GM12878 (cell line): ENCODE measurements at regions not wholly inside any gene's neighbourhood (a gene's known extent, or its start where the extent isn't known, plus 50 kb on each side); places are given as distances from the start of the nearest gene placed in this dataset.

Source experiments
- ATAC-seq: fragments of 200-7000 bp; cut with Tn5 transposase; 3 replicates; pipeline ENCODE4 v1.9.1; 2020; ENCODE audit warnings: mild to moderate bottlenecking, moderate library complexity
- BruUV-seq: library from RNA; stranded (reverse); fragments of 400-500 nt; replicated peaks from 2 replicates; lab custom pipeline; 2021; lab: Mats Ljungman, UMichigan
- CTCF ChIA-PET: fragments of 300-600 bp; sonication (Branson Sonifier 250); formaldehyde crosslinking; extraction: SDS; loops from one replicate; lab custom pipeline; 2021; ENCODE audit warnings: inconsistent platforms; lab: Yijun Ruan, JAX
- POLR2A ChIA-PET: fragments of 350-600 bp; formaldehyde crosslinking; extraction: SDS; loops from one replicate; lab custom pipeline; 2021; ENCODE audit warnings: inconsistent platforms; lab: Charles Lee
- RAD21 ChIA-PET: fragments of 300-600 bp; sonication (Branson Sonifier 250); formaldehyde crosslinking; loops from one replicate; lab custom pipeline; 2023; ENCODE audit warnings: antibody characterized with exemption; ENCODE audit not compliant: unreplicated experiment; lab: Charles Lee
- SMC1A ChIA-PET: fragments of 300-600 bp; sonication (Branson Sonifier 250); formaldehyde crosslinking; loops from one replicate; lab custom pipeline; 2023; ENCODE audit not compliant: unreplicated experiment, uncharacterized antibody; lab: Charles Lee
- DNase-seq: peaks from one replicate; pipeline ENCODE4 v3.0.0-alpha.2; 2011; ENCODE audit warnings: low read depth, low spot score
- FAIRE-seq: peaks from 3 replicates; lab custom pipeline; 2011; peaks lifted over from hg19 to GRCh38; lab: Jason Lieb, UNC
- H2AFZ ChIP-seq: 2 replicates; pipeline ENCODE4 v1.6.0; 2011; ENCODE audit warnings: low read depth, low read length, control low read depth; ENCODE audit not compliant: control insufficient read depth
- H3K27ac ChIP-seq: 2 replicates; pipeline ENCODE4 v1.5.1; 2011; ENCODE audit warnings: control low read depth; ENCODE audit not compliant: control insufficient read depth, insufficient read depth
- H3K27me3 ChIP-seq, 2 experiments: replicated peaks in 1 of 2; 2 replicates each; pipeline versions ENCODE4 v1.6.0 to v1.6.1; 2011; ENCODE audit warnings: low read length in 1 of 2; ENCODE audit not compliant: control insufficient read depth in 2 of 2, insufficient read depth in 2 of 2
- H3K36me3 ChIP-seq, 2 experiments: 2 replicates each; pipeline ENCODE4 v1.5.1; 2011; ENCODE audit warnings: low read length in 1 of 2; ENCODE audit not compliant: control insufficient read depth in 2 of 2, insufficient read depth in 2 of 2
- H3K4me1 ChIP-seq: 2 replicates; pipeline ENCODE4 v1.6.1; 2011; ENCODE audit warnings: mild to moderate bottlenecking, low read length, moderate library complexity, mixed read lengths; ENCODE audit not compliant: control insufficient read depth, insufficient read depth
- H3K4me2 ChIP-seq: 2 replicates; pipeline ENCODE4 v1.6.0; 2011; ENCODE audit warnings: control low read depth; ENCODE audit not compliant: control insufficient read depth, insufficient read depth
- H3K4me3 ChIP-seq: fragments of 200-600 bp; sonication (generic); 2 replicates; pipeline ENCODE4 v1.5.1; 2016
- H3K79me2 ChIP-seq: 2 replicates; pipeline ENCODE4 v1.6.0; 2011; ENCODE audit warnings: low read length; ENCODE audit not compliant: control insufficient read depth, insufficient read depth
- H3K9ac ChIP-seq: 2 replicates; pipeline ENCODE4 v1.8.0; 2011; ENCODE audit warnings: low read length, control low read depth, mixed read lengths; ENCODE audit not compliant: control insufficient read depth, insufficient read depth
- H3K9me3 ChIP-seq: replicated peaks from 3 replicates; pipeline ENCODE4 v1.5.1; 2011; ENCODE audit warnings: mild to moderate bottlenecking, low read length; ENCODE audit not compliant: control insufficient read depth, insufficient read depth
- H4K20me1 ChIP-seq: 2 replicates; pipeline ENCODE4 v1.6.0; 2011; ENCODE audit not compliant: control insufficient read depth, insufficient read depth
- ATF7 ChIP-seq: fragments of 450-650 bp; IDR thresholded peaks from 2 replicates; pipeline ENCODE4 v1.6.1; 2016; ENCODE audit warnings: low read depth, mild to moderate bottlenecking
- CBFB ChIP-seq: IDR thresholded peaks from 2 replicates; pipeline ENCODE4 v1.6.1; 2016; ENCODE audit warnings: antibody characterized with exemption, low read depth
- DPF2 ChIP-seq: fragments of 450-650 bp; IDR thresholded peaks from 2 replicates; pipeline ENCODE4 v1.6.1; 2017; ENCODE audit warnings: mild to moderate bottlenecking
- LARP7 ChIP-seq: fragments of 450-650 bp; IDR thresholded peaks from 2 replicates; pipeline ENCODE4 v1.6.1; 2017; ENCODE audit warnings: mild to moderate bottlenecking
- MEF2A ChIP-seq: IDR thresholded peaks from 2 replicates; pipeline ENCODE4 v1.6.1; 2011; ENCODE audit warnings: low read depth, mild to moderate bottlenecking, low read length, moderate library complexity; ENCODE audit not compliant: insufficient read depth
- MYC ChIP-seq: IDR thresholded peaks from 2 replicates; pipeline ENCODE4 v1.6.1; 2011; ENCODE audit warnings: mild to moderate bottlenecking, low read length, moderate library complexity, inconsistent platforms; ENCODE audit not compliant: insufficient read depth, insufficient replicate concordance, insufficient read length, severe bottlenecking
- NR2F1 ChIP-seq: fragments of 450-650 bp; conservative IDR thresholded peaks from 2 replicates; pipeline ENCODE4 v1.6.1; 2017; ENCODE audit warnings: mild to moderate bottlenecking
- RUNX3 ChIP-seq: IDR thresholded peaks from 2 replicates; pipeline ENCODE4 v1.6.1; 2012; ENCODE audit warnings: low read length, inconsistent platforms
- TCF3 ChIP-seq: IDR thresholded peaks from 2 replicates; pipeline ENCODE4 v1.6.1; 2012; ENCODE audit warnings: low read depth, mild to moderate bottlenecking, low read length, borderline replicate concordance; ENCODE audit not compliant: insufficient read depth
- YBX1 ChIP-seq: fragments of 450-650 bp; IDR thresholded peaks from 2 replicates; pipeline ENCODE4 v1.6.1; 2016; ENCODE audit warnings: antibody characterized with exemption
- ZNF207 ChIP-seq: fragments of 450-650 bp; IDR thresholded peaks from 2 replicates; pipeline ENCODE4 v1.6.1; 2014; ENCODE audit warnings: antibody characterized with exemption, mild to moderate bottlenecking, borderline replicate concordance
- ZNF384 ChIP-seq: IDR thresholded peaks from 2 replicates; pipeline ENCODE4 v1.6.1; 2012; ENCODE audit warnings: low read depth, mild to moderate bottlenecking, low read length, improper control_type of control experiment, borderline replicate concordance
- WGBS: methylation state at CpG from one replicate; pipeline ENCODE4 v1.1.6; 2016; ENCODE audit warnings: low lambda C conversion rate; ENCODE audit not compliant: insufficient replicate concordance, insufficient coverage; ENCODE audit errors: missing lambda C conversion rate; 5-methylcytosine and 5-hydroxymethylcytosine counted together
- in situ Hi-C: fragments of 300-500 bp; cut with MboI; formaldehyde crosslinking; loops from 9 replicates; pipeline ENCODE4 v1.14.3; 2018; ENCODE audit warnings: mixed read lengths
- intact Hi-C: fragments of 100-400 bp; cut with micrococcal nuclease; formaldehyde crosslinking; loops from one replicate; pipeline ENCODE4 v1.14.2; 2022; ENCODE audit not compliant: unreplicated experiment
- TF ChIP-seq, protein P1 (sequence below): fragments of 450-650 bp; formaldehyde crosslinking; IDR thresholded peaks from 2 replicates; pipeline ENCODE4 v1.4.0; 2020; ENCODE audit warnings: mild to moderate bottlenecking, moderate library complexity

DNA sequence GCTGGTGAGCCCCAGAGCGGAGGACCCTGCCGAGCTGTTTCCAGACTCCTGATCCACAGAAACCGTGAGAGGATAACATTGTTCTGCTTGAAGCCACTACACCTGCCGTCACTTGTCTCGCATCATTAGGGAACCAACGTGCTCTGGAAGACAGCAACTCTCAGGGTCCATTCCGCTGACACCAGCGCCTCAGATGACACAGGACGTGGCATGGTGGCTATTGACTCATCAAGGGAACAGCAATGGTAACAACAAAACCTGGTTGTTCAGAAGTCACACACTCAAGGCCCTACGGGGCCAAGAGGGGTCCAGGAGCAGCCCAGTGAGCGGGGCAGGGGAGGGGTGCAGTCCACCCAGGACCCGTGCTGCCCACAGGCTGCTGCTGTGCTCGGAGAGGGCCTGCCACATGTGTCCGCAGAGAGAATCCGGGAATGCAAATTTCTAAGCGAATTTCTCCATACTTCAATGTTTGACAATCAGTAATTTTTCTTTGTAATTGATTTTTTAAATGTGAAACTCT lies 110.4 kb downstream of the TTLL2 start:
- Histone ChIP-seq H3K4me3 (no peak overlapping the region), H3K9me3 (no peaks in the 10 kb centered on the region), H3K27ac (no peak overlapping the region), H3K4me1 (no peaks in the 10 kb centered on the region), H4K20me1 (no peaks in the 10 kb centered on the region), H2AFZ (no peak overlapping the region), H3K4me2 (no peak overlapping the region), H3K79me2 (no peaks in the 10 kb centered on the region), H3K36me3 (no peaks in the 10 kb centered on the region), H3K9ac (no peak overlapping the region), H3K27me3 (no peaks in the 10 kb centered on the region; a peak in 1 of 4 replicates)
- ChIA-PET RAD21 (no interaction called here), SMC1A (no interaction called here), CTCF (no interaction called here), POLR2A (no interaction called here)
- FAIRE-seq (no peak), DNase-seq (no peak), ATAC-seq (no peak)
- TF ChIP-seq ZNF384 (no peak), YBX1 (no peak), TCF3 (no peak), MEF2A (no peak), ZNF207 (no peak)
- intact Hi-C loops (no loop called here), in situ Hi-C loops (no loop called here)
- BruUV-seq, result no TSS peak
- WGBS, result 55% methylated on average over 16 of the region's 16 CpGs

DNA sequence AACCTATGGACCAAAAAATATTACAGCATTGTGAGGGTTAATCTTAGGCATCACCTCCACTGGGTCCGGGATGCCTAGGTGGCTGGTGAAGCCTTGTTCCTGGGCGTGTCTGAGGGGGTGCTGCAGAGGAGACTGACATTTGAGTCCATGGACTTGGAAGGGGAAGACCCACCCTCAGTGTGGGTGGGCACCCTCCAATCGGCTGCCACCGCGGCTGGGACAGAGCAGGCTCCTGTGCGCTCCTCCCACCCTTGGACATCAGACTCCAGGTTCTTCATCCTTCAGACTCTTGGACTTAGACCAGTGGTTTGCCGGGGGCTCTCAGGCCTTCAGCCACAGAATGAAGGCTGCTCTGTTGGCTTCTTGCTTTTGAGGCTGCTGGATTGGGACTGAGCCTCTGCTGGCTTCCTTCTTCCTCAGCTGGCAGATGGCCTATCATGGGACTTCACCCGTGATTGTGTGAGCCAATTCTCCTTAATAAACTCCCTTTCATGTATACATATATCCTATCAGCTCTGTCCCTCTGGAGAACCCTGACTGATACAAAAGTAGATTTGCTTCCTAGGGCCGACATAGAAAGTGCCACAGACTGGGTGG lies 113.1 kb downstream of the TTLL2 start:
- no TSS peak for BruUV-seq
- TF ChIP-seq CBFB, result no peak
- TF ChIP-seq MYC, result no peak
- TF ChIP-seq RUNX3, result no peak
- no peak for TF ChIP-seq ATF7
- no peak for TF ChIP-seq DPF2
- TF ChIP-seq NR2F1, result no peak
- no peak for TF ChIP-seq TCF3
- TF ChIP-seq LARP7, result no peak
- TF ChIP-seq, protein P1, sequence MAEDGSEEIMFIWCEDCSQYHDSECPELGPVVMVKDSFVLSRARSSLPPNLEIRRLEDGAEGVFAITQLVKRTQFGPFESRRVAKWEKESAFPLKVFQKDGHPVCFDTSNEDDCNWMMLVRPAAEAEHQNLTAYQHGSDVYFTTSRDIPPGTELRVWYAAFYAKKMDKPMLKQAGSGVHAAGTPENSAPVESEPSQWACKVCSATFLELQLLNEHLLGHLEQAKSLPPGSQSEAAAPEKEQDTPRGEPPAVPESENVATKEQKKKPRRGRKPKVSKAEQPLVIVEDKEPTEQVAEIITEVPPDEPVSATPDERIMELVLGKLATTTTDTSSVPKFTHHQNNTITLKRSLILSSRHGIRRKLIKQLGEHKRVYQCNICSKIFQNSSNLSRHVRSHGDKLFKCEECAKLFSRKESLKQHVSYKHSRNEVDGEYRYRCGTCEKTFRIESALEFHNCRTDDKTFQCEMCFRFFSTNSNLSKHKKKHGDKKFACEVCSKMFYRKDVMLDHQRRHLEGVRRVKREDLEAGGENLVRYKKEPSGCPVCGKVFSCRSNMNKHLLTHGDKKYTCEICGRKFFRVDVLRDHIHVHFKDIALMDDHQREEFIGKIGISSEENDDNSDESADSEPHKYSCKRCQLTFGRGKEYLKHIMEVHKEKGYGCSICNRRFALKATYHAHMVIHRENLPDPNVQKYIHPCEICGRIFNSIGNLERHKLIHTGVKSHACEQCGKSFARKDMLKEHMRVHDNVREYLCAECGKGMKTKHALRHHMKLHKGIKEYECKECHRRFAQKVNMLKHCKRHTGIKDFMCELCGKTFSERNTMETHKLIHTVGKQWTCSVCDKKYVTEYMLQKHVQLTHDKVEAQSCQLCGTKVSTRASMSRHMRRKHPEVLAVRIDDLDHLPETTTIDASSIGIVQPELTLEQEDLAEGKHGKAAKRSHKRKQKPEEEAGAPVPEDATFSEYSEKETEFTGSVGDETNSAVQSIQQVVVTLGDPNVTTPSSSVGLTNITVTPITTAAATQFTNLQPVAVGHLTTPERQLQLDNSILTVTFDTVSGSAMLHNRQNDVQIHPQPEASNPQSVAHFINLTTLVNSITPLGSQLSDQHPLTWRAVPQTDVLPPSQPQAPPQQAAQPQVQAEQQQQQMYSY, result no peak

More for the DNA sequence above, 113.1 kb downstream of the TTLL2 start:
- DNase-seq (no peak), ATAC-seq (no peak), FAIRE-seq (no peak)
- H3K36me3 ChIP-seq, result no peaks in the 10 kb centered on the region
- no peaks in the 10 kb centered on the region for H3K9me3 ChIP-seq
- H3K27ac ChIP-seq, result no peak overlapping the region
- H4K20me1 ChIP-seq, result no peaks in the 10 kb centered on the region
- no peaks in the 10 kb centered on the region for H3K79me2 ChIP-seq
- no peaks in the 10 kb centered on the region; a peak in 1 of 4 replicates for H3K27me3 ChIP-seq
- H2AFZ ChIP-seq, result no peak overlapping the region
- ChIA-PET POLR2A (no interaction called here), RAD21 (no interaction called here), CTCF (no interaction called here), SMC1A (no interaction called here)
- intact Hi-C loops (no loop called here), in situ Hi-C loops (no loop called here)
- no peaks in the 10 kb centered on the region for H3K4me1 ChIP-seq
- no peak overlapping the region for H3K4me3 ChIP-seq
- no peak overlapping the region for H3K9ac ChIP-seq
- no peak overlapping the region for H3K4me2 ChIP-seq
- 62% methylated on average over 9 of the region's 9 CpGs for WGBS
